Mammary epithelial cell (primary cell): ENCODE measurements at regions not wholly inside any gene's neighbourhood (a gene's known extent, or its start where the extent isn't known, plus 50 kb on each side); places are given as distances from the start of the nearest gene placed in this dataset.

ENCODE experiments used
- CTCF ChIP-seq, 2 donors: IDR thresholded peaks in 1 of 2; conservative IDR thresholded peaks in 1 of 2; 2 replicates each; pipeline ENCODE4 v1.5.1; 2011 to 2012; ENCODE audit warnings: inconsistent platforms in 2 of 2, low read length in 2 of 2, mild to moderate bottlenecking in 2 of 2, control low read depth in 1 of 2, low read depth in 1 of 2; ENCODE audit not compliant: insufficient read depth in 1 of 2; ENCODE audit errors: extremely low read depth in 1 of 2
- EZH2 ChIP-seq: IDR thresholded peaks from 2 replicates; pipeline ENCODE4 v1.6.1; 2012; ENCODE audit warnings: low read length, inconsistent platforms, borderline replicate concordance

GRCh38 chr22:48218889-48219420 is 1456.5 kb downstream of the TBC1D22A start:
- TF ChIP-seq CTCF (conservative IDR thresholded peaks at IDR 0.05 in 1 of 2, IDR thresholded peaks at IDR 0.05 in 1 of 2; ENCODE audit: extremely low read depth in 1 of 2, insufficient read depth in 1 of 2, low read depth in 1 of 2, low read length in 2 of 2) (no peak), EZH2 (no peak)
